Mesothelial cell of epicardium (in vitro differentiated cells): ENCODE measurements at regions not wholly inside any gene's neighbourhood (a gene's known extent, or its start where the extent isn't known, plus 50 kb on each side); places are given as distances from the start of the nearest gene placed in this dataset.

Source experiments
- DNase-seq, 2 experiments: peaks; one replicate each; pipeline ENCODE4 v3.0.0; 2021; ENCODE audit warnings: low spot score in 2 of 2; ENCODE audit not compliant: unreplicated experiment in 2 of 2
- H3K27ac Mint-ChIP-seq: 2 replicates; pipeline ENCODE4 v1.8.0; 2021; ENCODE audit warnings: mixed read lengths
- H3K27me3 Mint-ChIP-seq: 2 replicates; pipeline ENCODE4 v1.8.0; 2021; ENCODE audit warnings: low read depth, mixed read lengths
- H3K36me3 Mint-ChIP-seq: 2 replicates; pipeline ENCODE4 v1.8.0; 2021; ENCODE audit warnings: mixed read lengths
- H3K4me1 Mint-ChIP-seq: 2 replicates; pipeline ENCODE4 v1.8.0; 2021; ENCODE audit warnings: mixed read lengths
- H3K4me3 Mint-ChIP-seq: 2 replicates; pipeline ENCODE4 v1.8.0; 2021; ENCODE audit warnings: mild to moderate bottlenecking, moderate library complexity, mixed read lengths
- H3K9me3 Mint-ChIP-seq: 2 replicates; pipeline ENCODE4 v1.8.0; 2021; ENCODE audit warnings: mixed read lengths
- TF ChIP-seq, protein P1 (sequence below): fragments of 200-600 bp; sonication (generic); IDR thresholded peaks from one replicate; pipeline ENCODE4 v1.5.0; 2021; ENCODE audit warnings: antibody characterized with exemption; ENCODE audit not compliant: unreplicated experiment

DNA sequence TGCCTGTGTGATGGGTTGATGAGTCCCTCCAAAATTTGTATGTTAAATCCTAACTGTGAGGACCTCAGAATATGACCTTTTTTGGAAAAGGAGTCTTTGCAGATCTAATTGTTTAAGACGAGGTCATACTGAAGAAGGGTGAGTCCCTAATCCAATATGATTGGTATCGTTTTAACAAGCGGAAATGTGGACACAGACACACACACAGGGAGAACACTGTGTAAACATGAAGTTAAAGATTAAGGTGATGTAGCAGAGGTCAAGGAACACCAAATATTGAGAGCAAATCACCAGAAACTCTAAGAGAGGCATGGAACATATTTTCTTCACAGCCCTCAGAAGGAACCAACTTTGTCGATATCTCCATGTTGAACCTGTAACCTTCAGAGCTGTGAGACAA is 1106.7 kb downstream of the SLC6A15 start:
- TF ChIP-seq, protein P1, sequence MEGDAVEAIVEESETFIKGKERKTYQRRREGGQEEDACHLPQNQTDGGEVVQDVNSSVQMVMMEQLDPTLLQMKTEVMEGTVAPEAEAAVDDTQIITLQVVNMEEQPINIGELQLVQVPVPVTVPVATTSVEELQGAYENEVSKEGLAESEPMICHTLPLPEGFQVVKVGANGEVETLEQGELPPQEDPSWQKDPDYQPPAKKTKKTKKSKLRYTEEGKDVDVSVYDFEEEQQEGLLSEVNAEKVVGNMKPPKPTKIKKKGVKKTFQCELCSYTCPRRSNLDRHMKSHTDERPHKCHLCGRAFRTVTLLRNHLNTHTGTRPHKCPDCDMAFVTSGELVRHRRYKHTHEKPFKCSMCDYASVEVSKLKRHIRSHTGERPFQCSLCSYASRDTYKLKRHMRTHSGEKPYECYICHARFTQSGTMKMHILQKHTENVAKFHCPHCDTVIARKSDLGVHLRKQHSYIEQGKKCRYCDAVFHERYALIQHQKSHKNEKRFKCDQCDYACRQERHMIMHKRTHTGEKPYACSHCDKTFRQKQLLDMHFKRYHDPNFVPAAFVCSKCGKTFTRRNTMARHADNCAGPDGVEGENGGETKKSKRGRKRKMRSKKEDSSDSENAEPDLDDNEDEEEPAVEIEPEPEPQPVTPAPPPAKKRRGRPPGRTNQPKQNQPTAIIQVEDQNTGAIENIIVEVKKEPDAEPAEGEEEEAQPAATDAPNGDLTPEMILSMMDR = no peak
- no peak for DNase-seq
- H3K4me3 Mint-ChIP-seq = no peak overlapping the region
- peaks cover 6% of the 10 kb centered on the region for H3K4me1 Mint-ChIP-seq
- H3K9me3 Mint-ChIP-seq = peaks cover 6% of the 10 kb centered on the region
- no peak overlapping the region for H3K27ac Mint-ChIP-seq
- no peaks in the 10 kb centered on the region for H3K36me3 Mint-ChIP-seq
- no peaks in the 10 kb centered on the region for H3K27me3 Mint-ChIP-seq

DNA sequence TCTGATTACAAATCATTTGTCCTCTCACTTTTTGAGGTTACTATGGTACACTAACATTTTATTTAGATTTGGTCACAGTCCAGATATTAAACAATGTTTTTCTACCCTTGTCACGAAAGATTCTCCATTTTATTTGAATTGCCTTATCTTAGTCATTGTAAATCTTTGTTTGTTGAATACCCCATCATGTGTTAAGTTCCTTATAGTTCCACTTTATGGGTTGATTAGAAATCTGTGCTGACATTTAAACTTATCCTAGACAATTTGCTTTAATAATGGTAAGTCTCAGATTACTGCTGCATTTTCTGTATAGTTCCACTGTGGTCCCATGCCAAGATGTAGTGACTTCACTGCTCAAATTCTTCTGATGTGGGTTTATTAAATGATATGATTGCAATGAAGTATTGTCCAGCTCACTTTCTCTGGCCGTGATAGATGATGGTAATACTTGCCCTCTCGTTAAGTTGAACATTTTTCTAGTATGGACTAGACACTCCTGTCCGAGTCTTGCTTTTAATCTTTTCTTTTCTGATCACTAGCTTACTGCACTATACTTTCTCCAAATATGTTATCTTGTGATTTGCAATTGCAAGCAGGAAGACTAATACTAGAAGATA is 1107.3 kb downstream of the SLC6A15 start:
- Mint-ChIP-seq H3K4me3 (no peak overlapping the region), H3K36me3 (no peaks in the 10 kb centered on the region), H3K27me3 (no peaks in the 10 kb centered on the region), H3K27ac (no peak overlapping the region), H3K4me1 (peaks cover 6% of the 10 kb centered on the region), H3K9me3 (peaks cover 6% of the 10 kb centered on the region)
- no peak for DNase-seq
- TF ChIP-seq, protein P1 = no peak

DNA sequence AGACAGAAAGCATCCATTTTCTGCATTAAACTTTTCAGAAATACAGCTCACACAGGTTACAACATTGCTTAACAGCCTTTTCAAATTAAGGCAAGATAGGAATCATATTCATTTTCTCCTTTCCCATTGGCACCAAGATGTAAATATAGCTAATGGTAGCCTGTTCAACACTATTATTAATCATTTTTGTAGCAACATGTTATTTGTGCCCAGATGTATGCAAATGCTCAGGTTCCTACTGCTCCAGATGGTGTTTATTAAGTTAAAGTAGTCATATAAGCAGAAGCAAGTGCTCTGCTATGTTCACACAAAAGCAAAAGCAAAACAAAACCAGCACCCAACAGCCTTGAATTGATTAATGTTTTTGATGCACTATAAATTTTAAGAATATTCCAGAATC is 1110.6 kb downstream of the SLC6A15 start:
- Mint-ChIP-seq H3K27me3 (no peaks in the 10 kb centered on the region), H3K4me1 (peaks cover 13% of the 10 kb centered on the region), H3K9me3 (peaks cover 6% of the 10 kb centered on the region), H3K36me3 (no peaks in the 10 kb centered on the region), H3K4me3 (no peak overlapping the region), H3K27ac (no peak overlapping the region)
- TF ChIP-seq, protein P1 = no peak
- DNase-seq = no peak

DNA sequence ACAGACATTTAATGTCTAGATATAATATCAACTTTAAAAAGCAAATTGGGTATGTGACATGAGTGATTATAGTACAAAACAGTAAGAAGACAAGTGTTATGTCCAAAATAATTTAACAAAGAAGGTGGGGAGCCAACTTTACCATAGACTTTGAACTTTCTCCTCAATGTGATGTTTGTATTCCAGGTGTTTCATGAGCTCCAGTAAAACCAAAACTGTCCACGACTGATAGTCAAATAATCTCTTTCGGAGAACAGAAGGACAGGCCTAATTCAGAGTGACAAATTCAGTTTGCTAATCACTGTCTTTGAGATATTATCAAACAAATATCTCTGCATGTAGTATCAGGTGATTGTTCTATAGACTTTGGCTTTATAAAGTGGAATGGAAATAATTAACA is 1112.6 kb downstream of the SLC6A15 start:
- Mint-ChIP-seq H3K4me1 (peaks cover 22% of the 10 kb centered on the region), H3K27me3 (no peaks in the 10 kb centered on the region), H3K4me3 (no peak overlapping the region), H3K9me3 (peaks cover 3% of the 10 kb centered on the region), H3K27ac (no peak overlapping the region), H3K36me3 (no peaks in the 10 kb centered on the region)
- TF ChIP-seq, protein P1 = no peak
- no peak for DNase-seq

DNA sequence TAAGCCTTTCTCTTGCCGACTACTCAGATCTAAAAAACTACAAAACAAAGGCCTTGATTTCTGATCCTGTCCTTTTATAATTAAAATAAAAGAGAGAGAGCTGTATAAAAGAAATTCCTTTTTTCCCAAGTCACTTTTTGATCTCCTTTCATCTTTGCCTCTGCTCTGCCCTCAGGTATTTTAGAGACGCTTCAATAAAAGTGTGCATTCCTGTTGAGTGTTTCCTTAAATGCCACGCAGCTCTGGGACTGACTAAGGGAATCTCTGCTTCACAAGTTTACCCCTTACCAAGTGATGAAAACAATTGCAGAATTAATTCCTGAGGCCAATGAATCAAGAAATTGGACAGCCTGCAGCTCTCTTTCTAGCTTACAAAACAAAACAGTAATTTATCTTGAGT is 1109.8 kb downstream of the TMTC2 start:
- H3K4me3 Mint-ChIP-seq = no peak overlapping the region
- no peak for DNase-seq

More for the DNA sequence above, 1109.8 kb downstream of the TMTC2 start:
- H3K9me3 Mint-ChIP-seq = no peaks in the 10 kb centered on the region
- H3K27ac Mint-ChIP-seq = no peak overlapping the region
- TF ChIP-seq, protein P1 = no peak
- H3K4me1 Mint-ChIP-seq = peaks cover 21% of the 10 kb centered on the region
- no peaks in the 10 kb centered on the region for H3K27me3 Mint-ChIP-seq
- H3K36me3 Mint-ChIP-seq = no peaks in the 10 kb centered on the region
